Liver (tissue), 8 donors: ENCODE measurements at regions not wholly inside any gene's neighbourhood (a gene's known extent, or its start where the extent isn't known, plus 50 kb on each side); places are given as distances from the start of the nearest gene placed in this dataset.

Source experiments
- DNase-seq: peaks from one replicate; pipeline ENCODE4 v3.0.0-alpha.2; 2017; ENCODE audit warnings: low spot score
- H3K27ac ChIP-seq, 2 donors: one replicate each; pipeline ENCODE4 v1.7.0; 2013; ENCODE audit warnings: inconsistent platforms in 2 of 2, low read length in 2 of 2, control low read depth in 1 of 2, low read depth in 1 of 2, mild to moderate bottlenecking in 1 of 2
- H3K27me3 ChIP-seq, 4 donors: one replicate each; pipeline versions ENCODE4 v1.6.1 to v1.7.0; 2013; ENCODE audit warnings: low read length in 3 of 4, inconsistent platforms in 1 of 4, mild to moderate bottlenecking in 1 of 4, moderate library complexity in 1 of 4; ENCODE audit not compliant: control insufficient read depth in 4 of 4, insufficient read depth in 4 of 4
- H3K36me3 ChIP-seq, 4 donors: one replicate each; pipeline versions ENCODE4 v1.6.1 to v1.7.0; 2013; ENCODE audit warnings: low read length in 3 of 4, mild to moderate bottlenecking in 3 of 4, low read depth in 1 of 4, moderate library complexity in 1 of 4; ENCODE audit not compliant: control insufficient read depth in 4 of 4, insufficient read depth in 3 of 4
- H3K4me1 ChIP-seq, 4 donors: one replicate each; pipeline versions ENCODE4 v1.6.1 to v1.7.0; 2013; ENCODE audit warnings: low read length in 3 of 4, mild to moderate bottlenecking in 3 of 4, moderate library complexity in 1 of 4; ENCODE audit not compliant: control insufficient read depth in 4 of 4, insufficient read depth in 4 of 4
- H3K4me3 ChIP-seq, 3 donors: one replicate each; pipeline versions ENCODE4 v1.6.1 to v1.7.0; 2013; ENCODE audit warnings: low read length in 3 of 3, control low read depth in 1 of 3, low read depth in 1 of 3, mild to moderate bottlenecking in 1 of 3
- H3K9ac ChIP-seq, 2 donors: one replicate each; pipeline ENCODE4 v1.7.0; 2013; ENCODE audit warnings: low read length in 2 of 2, mild to moderate bottlenecking in 2 of 2, moderate library complexity in 2 of 2, control low read depth in 1 of 2, low read depth in 1 of 2
- H3K9me3 ChIP-seq, 4 donors: one replicate each; pipeline versions ENCODE4 v1.6.1 to v1.7.0; 2013; ENCODE audit warnings: low read length in 3 of 4; ENCODE audit not compliant: control insufficient read depth in 4 of 4
- EGR1 ChIP-seq, 2 donors: IDR thresholded peaks; 2 replicates each; pipeline ENCODE4 v1.6.1; 2016 to 2018; ENCODE audit warnings: antibody characterized with exemption in 2 of 2, low read depth in 2 of 2
- FOXA1 ChIP-seq: IDR thresholded peaks from 2 replicates; pipeline ENCODE4 v1.6.1; 2016; ENCODE audit warnings: antibody characterized with exemption
- FOXA2 ChIP-seq: IDR thresholded peaks from 2 replicates; pipeline ENCODE4 v1.6.1; 2016; ENCODE audit warnings: antibody characterized with exemption
- GABPA ChIP-seq, 2 donors: IDR thresholded peaks in 1 of 2; conservative IDR thresholded peaks in 1 of 2; 2 replicates each; pipeline ENCODE4 v1.6.1; 2016; ENCODE audit warnings: antibody characterized with exemption in 2 of 2, mild to moderate bottlenecking in 1 of 2, moderate library complexity in 1 of 2
- HNF4A ChIP-seq, 2 donors: conservative IDR thresholded peaks; 2 replicates each; pipeline ENCODE4 v1.6.1; 2016; ENCODE audit warnings: antibody characterized with exemption in 2 of 2, mild to moderate bottlenecking in 2 of 2
- HNF4G ChIP-seq: IDR thresholded peaks from 2 replicates; pipeline ENCODE4 v1.6.1; 2016; ENCODE audit warnings: antibody characterized with exemption
- NR2F2 ChIP-seq: IDR thresholded peaks from 2 replicates; pipeline ENCODE4 v1.6.1; 2016; ENCODE audit warnings: antibody characterized with exemption
- RXRA ChIP-seq, 2 donors: IDR thresholded peaks; 2 replicates each; pipeline ENCODE4 v1.6.1; 2017 to 2018; ENCODE audit warnings: antibody characterized with exemption in 2 of 2, mild to moderate bottlenecking in 1 of 2
- SP1 ChIP-seq: IDR thresholded peaks from 2 replicates; pipeline ENCODE4 v1.6.1; 2018; ENCODE audit warnings: antibody characterized with exemption, mild to moderate bottlenecking
- TAF1 ChIP-seq: conservative IDR thresholded peaks from 2 replicates; pipeline ENCODE4 v1.6.1; 2016; ENCODE audit warnings: antibody characterized with exemption, mild to moderate bottlenecking
- YY1 ChIP-seq: IDR thresholded peaks from 2 replicates; pipeline ENCODE4 v1.6.1; 2016; ENCODE audit warnings: antibody characterized with exemption, mild to moderate bottlenecking
- WGBS: extraction: QIAGEN DNeasy Blood & Tissue Kit; methylation state at CpG from one replicate; pipeline ENCODE4 v1.1.7; 2013; 5-methylcytosine and 5-hydroxymethylcytosine counted together
- TF ChIP-seq, protein P1 (sequence below): IDR thresholded peaks from 2 replicates; pipeline ENCODE4 v1.6.1; 2016; ENCODE audit warnings: antibody characterized with exemption
- TF ChIP-seq, protein P2 (sequence below): fragments of 150-350 bp; IDR thresholded peaks from 2 replicates; pipeline ENCODE4 v1.5.1; 2017; ENCODE audit warnings: improper control_type of control experiment, low read depth, low read length; ENCODE audit not compliant: missing input control
- TF ChIP-seq, protein P3 (sequence below): IDR thresholded peaks from 2 replicates; pipeline ENCODE4 v1.6.1; 2016; ENCODE audit warnings: antibody characterized with exemption, mild to moderate bottlenecking
- TF ChIP-seq, protein P4 (sequence below): IDR thresholded peaks from 2 replicates; pipeline ENCODE4 v1.6.1; 2016; ENCODE audit warnings: antibody characterized with exemption
- donor health status: healthy.
- donor health status: healthy.
- donor health status: healthy.
- donor health status: healthy.
- donor health status: healthy.

DNA sequence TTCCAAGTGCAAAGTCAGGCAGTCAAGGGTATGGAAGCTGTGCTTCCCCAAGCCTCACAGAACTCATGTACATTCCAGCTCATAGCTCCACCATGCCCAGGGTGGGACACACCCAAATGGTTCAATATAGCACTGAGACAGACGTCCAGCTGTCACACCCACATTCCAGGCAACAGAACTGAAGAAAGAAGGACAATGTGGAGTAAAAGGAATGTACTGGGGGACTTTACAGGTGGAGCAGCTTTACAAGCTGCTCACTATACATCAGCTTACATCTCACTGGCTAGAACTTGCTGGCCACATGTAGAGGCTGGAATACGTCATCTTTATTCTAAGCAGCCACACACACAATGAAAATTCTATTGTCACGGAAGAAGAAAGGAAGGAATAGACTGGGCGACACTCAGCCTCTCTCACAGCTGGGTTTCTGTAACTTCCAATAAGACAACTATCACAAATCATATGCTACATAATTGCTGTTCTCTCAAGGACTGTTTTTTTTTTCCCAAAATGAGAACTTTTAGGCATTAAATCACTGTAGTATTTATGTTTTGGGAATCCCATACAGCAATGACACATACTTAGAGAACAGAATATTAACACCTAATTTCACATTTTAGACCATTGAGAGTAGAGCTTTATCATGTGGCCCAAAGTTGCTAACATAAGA is 86.1 kb downstream of the KLF12 start:
- 78% methylated on average over 4 of the region's 4 CpGs for WGBS

DNA sequence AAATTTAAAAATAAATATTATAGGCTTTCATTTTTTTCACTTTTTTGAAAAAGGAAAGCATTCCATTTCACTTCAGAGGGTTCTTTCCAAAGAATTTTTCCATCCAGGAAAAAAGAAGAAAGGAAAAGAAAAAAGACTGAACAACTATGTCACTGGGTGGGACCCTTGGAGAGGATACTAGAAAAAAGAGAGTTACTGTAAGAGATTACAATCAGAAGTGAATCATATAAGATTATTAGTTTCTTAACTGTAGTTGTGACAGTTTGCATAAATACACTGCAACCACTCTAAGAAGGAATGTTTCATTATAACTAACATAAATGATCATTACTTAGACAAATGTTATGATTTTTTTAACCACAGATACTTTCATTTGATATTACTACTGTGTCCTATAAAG is 87.8 kb downstream of the KLF12 start:
- no peak overlapping the region for H3K9ac ChIP-seq
- no peak overlapping the region for H3K27ac ChIP-seq
- H3K4me3 ChIP-seq: no peak overlapping the region
- DNase-seq: no peak
- H3K9me3 ChIP-seq: no peaks in the 10 kb centered on the region
- H3K36me3 ChIP-seq: no peaks in the 10 kb centered on the region
- H3K27me3 ChIP-seq: no peaks in the 10 kb centered on the region
- TF ChIP-seq, protein P1, sequence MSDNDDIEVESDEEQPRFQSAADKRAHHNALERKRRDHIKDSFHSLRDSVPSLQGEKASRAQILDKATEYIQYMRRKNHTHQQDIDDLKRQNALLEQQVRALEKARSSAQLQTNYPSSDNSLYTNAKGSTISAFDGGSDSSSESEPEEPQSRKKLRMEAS: no peak
- TF ChIP-seq GABPA (IDR thresholded peaks at IDR 0.05 in 1 of 2, conservative IDR thresholded peaks at IDR 0.05 in 1 of 2) (no peak), HNF4G (no peak), HNF4A (conservative IDR thresholded peaks at IDR 0.05) (no peak), TAF1 (no peak), RXRA (IDR thresholded peaks at IDR 0.05) (no peak), NR2F2 (no peak), FOXA1 (no peak), EGR1 (IDR thresholded peaks at IDR 0.05; ENCODE audit: low read depth in 2 of 2) (no peak), SP1 (no peak), FOXA2 (no peak), YY1 (no peak)
- TF ChIP-seq, protein P2, sequence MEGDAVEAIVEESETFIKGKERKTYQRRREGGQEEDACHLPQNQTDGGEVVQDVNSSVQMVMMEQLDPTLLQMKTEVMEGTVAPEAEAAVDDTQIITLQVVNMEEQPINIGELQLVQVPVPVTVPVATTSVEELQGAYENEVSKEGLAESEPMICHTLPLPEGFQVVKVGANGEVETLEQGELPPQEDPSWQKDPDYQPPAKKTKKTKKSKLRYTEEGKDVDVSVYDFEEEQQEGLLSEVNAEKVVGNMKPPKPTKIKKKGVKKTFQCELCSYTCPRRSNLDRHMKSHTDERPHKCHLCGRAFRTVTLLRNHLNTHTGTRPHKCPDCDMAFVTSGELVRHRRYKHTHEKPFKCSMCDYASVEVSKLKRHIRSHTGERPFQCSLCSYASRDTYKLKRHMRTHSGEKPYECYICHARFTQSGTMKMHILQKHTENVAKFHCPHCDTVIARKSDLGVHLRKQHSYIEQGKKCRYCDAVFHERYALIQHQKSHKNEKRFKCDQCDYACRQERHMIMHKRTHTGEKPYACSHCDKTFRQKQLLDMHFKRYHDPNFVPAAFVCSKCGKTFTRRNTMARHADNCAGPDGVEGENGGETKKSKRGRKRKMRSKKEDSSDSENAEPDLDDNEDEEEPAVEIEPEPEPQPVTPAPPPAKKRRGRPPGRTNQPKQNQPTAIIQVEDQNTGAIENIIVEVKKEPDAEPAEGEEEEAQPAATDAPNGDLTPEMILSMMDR: no peak
- TF ChIP-seq, protein P3, sequence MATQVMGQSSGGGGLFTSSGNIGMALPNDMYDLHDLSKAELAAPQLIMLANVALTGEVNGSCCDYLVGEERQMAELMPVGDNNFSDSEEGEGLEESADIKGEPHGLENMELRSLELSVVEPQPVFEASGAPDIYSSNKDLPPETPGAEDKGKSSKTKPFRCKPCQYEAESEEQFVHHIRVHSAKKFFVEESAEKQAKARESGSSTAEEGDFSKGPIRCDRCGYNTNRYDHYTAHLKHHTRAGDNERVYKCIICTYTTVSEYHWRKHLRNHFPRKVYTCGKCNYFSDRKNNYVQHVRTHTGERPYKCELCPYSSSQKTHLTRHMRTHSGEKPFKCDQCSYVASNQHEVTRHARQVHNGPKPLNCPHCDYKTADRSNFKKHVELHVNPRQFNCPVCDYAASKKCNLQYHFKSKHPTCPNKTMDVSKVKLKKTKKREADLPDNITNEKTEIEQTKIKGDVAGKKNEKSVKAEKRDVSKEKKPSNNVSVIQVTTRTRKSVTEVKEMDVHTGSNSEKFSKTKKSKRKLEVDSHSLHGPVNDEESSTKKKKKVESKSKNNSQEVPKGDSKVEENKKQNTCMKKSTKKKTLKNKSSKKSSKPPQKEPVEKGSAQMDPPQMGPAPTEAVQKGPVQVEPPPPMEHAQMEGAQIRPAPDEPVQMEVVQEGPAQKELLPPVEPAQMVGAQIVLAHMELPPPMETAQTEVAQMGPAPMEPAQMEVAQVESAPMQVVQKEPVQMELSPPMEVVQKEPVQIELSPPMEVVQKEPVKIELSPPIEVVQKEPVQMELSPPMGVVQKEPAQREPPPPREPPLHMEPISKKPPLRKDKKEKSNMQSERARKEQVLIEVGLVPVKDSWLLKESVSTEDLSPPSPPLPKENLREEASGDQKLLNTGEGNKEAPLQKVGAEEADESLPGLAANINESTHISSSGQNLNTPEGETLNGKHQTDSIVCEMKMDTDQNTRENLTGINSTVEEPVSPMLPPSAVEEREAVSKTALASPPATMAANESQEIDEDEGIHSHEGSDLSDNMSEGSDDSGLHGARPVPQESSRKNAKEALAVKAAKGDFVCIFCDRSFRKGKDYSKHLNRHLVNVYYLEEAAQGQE: no peak
- TF ChIP-seq, protein P4, sequence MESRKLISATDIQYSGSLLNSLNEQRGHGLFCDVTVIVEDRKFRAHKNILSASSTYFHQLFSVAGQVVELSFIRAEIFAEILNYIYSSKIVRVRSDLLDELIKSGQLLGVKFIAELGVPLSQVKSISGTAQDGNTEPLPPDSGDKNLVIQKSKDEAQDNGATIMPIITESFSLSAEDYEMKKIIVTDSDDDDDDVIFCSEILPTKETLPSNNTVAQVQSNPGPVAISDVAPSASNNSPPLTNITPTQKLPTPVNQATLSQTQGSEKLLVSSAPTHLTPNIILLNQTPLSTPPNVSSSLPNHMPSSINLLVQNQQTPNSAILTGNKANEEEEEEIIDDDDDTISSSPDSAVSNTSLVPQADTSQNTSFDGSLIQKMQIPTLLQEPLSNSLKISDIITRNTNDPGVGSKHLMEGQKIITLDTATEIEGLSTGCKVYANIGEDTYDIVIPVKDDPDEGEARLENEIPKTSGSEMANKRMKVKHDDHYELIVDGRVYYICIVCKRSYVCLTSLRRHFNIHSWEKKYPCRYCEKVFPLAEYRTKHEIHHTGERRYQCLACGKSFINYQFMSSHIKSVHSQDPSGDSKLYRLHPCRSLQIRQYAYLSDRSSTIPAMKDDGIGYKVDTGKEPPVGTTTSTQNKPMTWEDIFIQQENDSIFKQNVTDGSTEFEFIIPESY: no peak
- peaks cover 0 to 5% (median 2%) of the 10 kb centered on the region in 4 donors for H3K4me1 ChIP-seq

More for the DNA sequence above, 86.1 kb downstream of the KLF12 start:
- Histone ChIP-seq H3K4me3 (no peak overlapping the region), H3K36me3 (no peaks in the 10 kb centered on the region), H3K27ac (no peak overlapping the region), H3K4me1 (peaks cover 0 to 2% (median under 1%) of the 10 kb centered on the region in 4 donors), H3K9ac (no peak overlapping the region), H3K9me3 (no peaks in the 10 kb centered on the region), H3K27me3 (no peaks in the 10 kb centered on the region)
- DNase-seq: no peak
- TF ChIP-seq GABPA (IDR thresholded peaks at IDR 0.05 in 1 of 2, conservative IDR thresholded peaks at IDR 0.05 in 1 of 2): no peak
- TF ChIP-seq TAF1: no peak
- TF ChIP-seq YY1: no peak
- no peak for TF ChIP-seq EGR1 (IDR thresholded peaks at IDR 0.05; ENCODE audit: low read depth in 2 of 2)
- TF ChIP-seq, protein P2: no peak
- no peak for TF ChIP-seq FOXA2
- no peak for TF ChIP-seq RXRA (IDR thresholded peaks at IDR 0.05)
- TF ChIP-seq SP1: no peak
